ENCODE measurements at regions not wholly inside any gene's neighbourhood (a gene's known extent, or its start where the extent isn't known, plus 50 kb on each side); places are given as distances from the start of the nearest gene placed in this dataset.
"Not testable (repeated sequence)": the region's sequence is repeated elsewhere in the genome, so short reads cannot be mapped to it uniquely, and the experiment has no call there.

- no peak for FAIRE-seq
Observed at GRCh38 chr18:22827741-22828140, 105.4 kb upstream of the RBBP8 start.

- no peak for FAIRE-seq
Observed at GRCh38 chr18:22828171-22828570, 105.0 kb upstream of the RBBP8 start.

GRCh38 chr18:22828583-22828982 lies 104.5 kb upstream of the RBBP8 start:
- FAIRE-seq, result not testable (repeated sequence)

- no peak for FAIRE-seq
Observed at GRCh38 chr18:22829781-22830180, 103.3 kb upstream of the RBBP8 start.

- no peak for FAIRE-seq
Observed at GRCh38 chr18:22830511-22830910, 102.6 kb upstream of the RBBP8 start.

- FAIRE-seq, result no peak
Observed at GRCh38 chr18:22831441-22831904, 101.7 kb upstream of the RBBP8 start.

GRCh38 chr18:22836932-22837331 lies 96.2 kb upstream of the RBBP8 start:
- FAIRE-seq, result no peak

- no peak for FAIRE-seq
Observed at GRCh38 chr18:22838221-22838620, 94.9 kb upstream of the RBBP8 start.

- no peak for FAIRE-seq
Observed at GRCh38 chr18:22838639-22839277, 94.4 kb upstream of the RBBP8 start.

- FAIRE-seq, result no peak
Observed at GRCh38 chr18:22839340-22839821, 93.7 kb upstream of the RBBP8 start.

GRCh38 chr18:22840606-22841144 lies 92.5 kb upstream of the RBBP8 start:
- FAIRE-seq, result no peak

- no peak for FAIRE-seq
Observed at GRCh38 chr18:22841840-22842239, 91.3 kb upstream of the RBBP8 start.

- FAIRE-seq, result no peak
Observed at GRCh38 chr18:22844190-22844589, 88.9 kb upstream of the RBBP8 start.

- FAIRE-seq, result no peak
Observed at GRCh38 chr18:22844628-22845027, 88.5 kb upstream of the RBBP8 start.

- FAIRE-seq, result peak; percentile 60
Observed at GRCh38 chr18:22846088-22846683, 86.9 kb upstream of the RBBP8 start.

GRCh38 chr18:22846697-22847096 lies 86.4 kb upstream of the RBBP8 start:
- FAIRE-seq, result no peak

GRCh38 chr18:22847392-22847791 lies 85.7 kb upstream of the RBBP8 start:
- FAIRE-seq, result no peak

GRCh38 chr18:22847867-22848451 lies 85.2 kb upstream of the RBBP8 start:
- FAIRE-seq, result no peak

- no peak for FAIRE-seq
Observed at GRCh38 chr18:22848615-22849014, 84.5 kb upstream of the RBBP8 start.

GRCh38 chr18:22856870-22857269 lies 76.3 kb upstream of the RBBP8 start:
- FAIRE-seq, result no peak

- FAIRE-seq, result no peak
Observed at GRCh38 chr18:22858121-22858520, 75.0 kb upstream of the RBBP8 start.

- FAIRE-seq, result no peak
Observed at GRCh38 chr18:22860807-22861206, 72.3 kb upstream of the RBBP8 start.

GRCh38 chr18:22865354-22866116 lies 67.6 kb upstream of the RBBP8 start:
- no peak for FAIRE-seq
